GM12874 (cell line): ENCODE measurements at regions not wholly inside any gene's neighbourhood (a gene's known extent, or its start where the extent isn't known, plus 50 kb on each side); places are given as distances from the start of the nearest gene placed in this dataset.

Experiments used
- TF ChIP-seq, protein P1 (sequence below): IDR thresholded peaks from 2 replicates; pipeline ENCODE4 v1.5.1; 2011; ENCODE audit warnings: low read depth, mild to moderate bottlenecking, control low read depth, low read length, moderate library complexity; ENCODE audit not compliant: insufficient read depth

DNA sequence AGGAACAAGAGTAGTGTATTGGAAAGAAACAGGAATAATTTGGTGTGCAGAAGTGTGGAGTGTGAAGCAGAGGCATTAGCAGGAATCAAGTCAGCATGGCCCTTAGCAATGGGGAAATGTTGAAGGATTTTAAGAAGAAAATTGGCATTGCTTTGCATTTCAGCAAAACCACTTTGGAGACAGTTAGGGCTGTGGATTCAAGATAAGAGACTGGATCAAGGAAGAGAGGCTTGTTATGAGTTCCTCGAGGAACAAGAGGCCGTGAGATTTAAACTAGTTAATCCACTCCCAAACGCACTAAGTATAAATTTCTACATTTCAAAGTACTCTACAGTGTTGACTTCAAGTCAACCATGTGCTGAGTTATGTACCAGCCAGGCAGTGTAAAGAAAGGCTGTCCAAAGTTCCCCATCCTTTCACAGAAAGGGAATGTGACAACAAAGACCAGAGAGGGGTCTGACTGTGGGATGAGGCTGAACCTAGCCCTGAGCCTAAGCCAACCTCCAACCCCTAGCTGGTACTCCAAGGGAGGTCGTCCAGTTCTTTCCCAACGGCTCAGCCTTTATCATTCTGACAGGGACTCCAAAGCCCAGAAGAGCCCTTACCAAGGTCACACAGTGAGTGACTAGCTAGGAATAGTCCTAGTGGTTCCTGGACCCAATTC lies 91.2 kb upstream of the BMP4 start:
- TF ChIP-seq, protein P1, sequence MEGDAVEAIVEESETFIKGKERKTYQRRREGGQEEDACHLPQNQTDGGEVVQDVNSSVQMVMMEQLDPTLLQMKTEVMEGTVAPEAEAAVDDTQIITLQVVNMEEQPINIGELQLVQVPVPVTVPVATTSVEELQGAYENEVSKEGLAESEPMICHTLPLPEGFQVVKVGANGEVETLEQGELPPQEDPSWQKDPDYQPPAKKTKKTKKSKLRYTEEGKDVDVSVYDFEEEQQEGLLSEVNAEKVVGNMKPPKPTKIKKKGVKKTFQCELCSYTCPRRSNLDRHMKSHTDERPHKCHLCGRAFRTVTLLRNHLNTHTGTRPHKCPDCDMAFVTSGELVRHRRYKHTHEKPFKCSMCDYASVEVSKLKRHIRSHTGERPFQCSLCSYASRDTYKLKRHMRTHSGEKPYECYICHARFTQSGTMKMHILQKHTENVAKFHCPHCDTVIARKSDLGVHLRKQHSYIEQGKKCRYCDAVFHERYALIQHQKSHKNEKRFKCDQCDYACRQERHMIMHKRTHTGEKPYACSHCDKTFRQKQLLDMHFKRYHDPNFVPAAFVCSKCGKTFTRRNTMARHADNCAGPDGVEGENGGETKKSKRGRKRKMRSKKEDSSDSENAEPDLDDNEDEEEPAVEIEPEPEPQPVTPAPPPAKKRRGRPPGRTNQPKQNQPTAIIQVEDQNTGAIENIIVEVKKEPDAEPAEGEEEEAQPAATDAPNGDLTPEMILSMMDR, result no peak

- TF ChIP-seq, protein P1, result no peak
Observed at GRCh38 chr14:54048311-54048710, 91.7 kb upstream of the BMP4 start.

DNA sequence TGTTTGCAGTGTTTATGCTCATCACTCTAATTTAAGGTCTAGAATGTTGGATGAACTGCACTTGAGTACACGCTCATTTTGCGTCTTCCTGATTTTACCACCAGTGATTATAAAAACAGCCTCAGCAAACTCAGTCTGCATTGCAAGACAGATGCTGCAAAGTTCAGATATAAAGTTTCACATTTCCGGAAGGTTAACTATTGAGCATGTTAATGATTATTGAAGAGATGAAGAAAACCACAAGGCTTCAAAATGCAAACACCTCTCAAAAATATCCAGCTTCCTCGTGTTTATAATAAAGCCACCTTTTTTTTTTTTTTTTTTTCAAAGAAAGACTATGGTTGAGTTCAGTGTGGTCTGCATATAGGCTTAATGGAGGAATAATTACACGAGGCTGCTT lies 92.1 kb upstream of the BMP4 start:
- TF ChIP-seq, protein P1, result no peak

DNA sequence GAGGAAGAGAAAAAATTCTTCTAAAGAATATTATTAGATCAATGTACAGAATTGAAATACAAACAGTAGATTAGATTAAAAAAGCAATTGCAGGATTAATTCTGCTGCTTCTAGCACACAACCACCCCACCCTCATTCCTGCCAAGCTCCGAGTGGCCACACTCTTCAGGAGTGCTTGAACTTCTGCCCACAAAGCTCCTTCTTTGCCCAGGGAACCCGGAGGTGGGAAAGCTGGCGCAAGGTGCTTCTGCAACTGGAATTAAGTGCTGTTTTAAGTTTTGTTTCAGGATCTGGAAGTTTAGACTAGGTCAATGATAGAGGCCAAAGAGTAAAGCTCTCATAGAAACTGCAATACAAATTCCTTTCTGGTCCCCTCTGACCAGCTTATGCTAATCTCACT lies 94.1 kb upstream of the BMP4 start:
- TF ChIP-seq, protein P1, result no peak

DNA sequence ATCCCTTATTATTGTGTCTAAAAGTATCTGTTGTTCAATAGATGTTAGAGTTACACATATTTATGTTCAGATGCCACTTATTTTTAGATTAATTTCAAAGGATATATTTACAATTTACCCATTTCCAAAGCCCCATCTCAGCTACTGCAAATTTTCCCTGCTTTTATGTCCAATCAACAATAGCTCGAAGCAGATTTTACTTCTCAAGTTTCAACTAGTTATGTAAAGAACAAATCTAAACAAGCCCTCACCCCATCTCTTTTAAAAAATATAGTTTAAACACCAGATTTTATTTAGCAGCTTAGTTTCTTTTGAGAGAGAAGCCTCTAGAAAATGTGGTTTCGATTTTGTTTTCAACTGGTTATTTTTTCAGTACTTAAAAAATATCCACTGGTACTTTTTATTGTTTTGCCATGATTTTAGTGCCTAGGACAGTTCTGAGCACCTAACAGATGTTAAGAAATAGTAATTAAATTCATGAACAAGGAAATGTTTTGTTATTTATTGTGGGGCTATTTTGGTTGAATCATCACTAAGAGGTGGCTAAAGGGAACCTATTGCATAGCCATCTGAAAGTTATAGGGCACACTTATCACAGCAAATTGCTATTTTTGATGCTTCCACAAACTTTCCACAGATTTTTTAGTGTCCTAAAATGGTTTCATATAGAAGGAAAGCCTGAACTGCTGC lies 96.2 kb upstream of the BMP4 start:
- TF ChIP-seq, protein P1, result no peak

GRCh38 chr14:54053386-54053745 lies 96.7 kb upstream of the BMP4 start:
- TF ChIP-seq, protein P1, result no peak

DNA sequence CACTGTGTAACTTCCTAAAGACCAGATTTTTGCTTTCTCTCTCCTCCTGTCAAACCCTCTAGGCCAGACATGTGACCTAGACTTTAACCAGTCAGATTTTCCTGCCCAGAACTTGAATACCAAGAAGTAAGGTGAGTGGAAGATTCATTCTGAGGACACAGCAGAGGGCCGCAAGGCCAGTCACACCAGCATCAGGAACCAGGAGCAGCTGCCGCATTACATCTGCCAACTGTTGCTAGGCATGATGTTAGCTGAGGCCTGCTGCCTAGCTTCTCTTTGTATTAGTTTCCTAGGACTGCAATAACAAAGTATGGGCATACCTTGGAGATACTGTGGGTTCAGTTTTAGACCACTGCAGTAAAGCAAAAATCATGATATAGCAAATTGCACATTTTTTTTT lies 101.9 kb upstream of the BMP4 start:
- TF ChIP-seq, protein P1, result no peak
